GM18873 (cell line): ENCODE measurements at regions not wholly inside any gene's neighbourhood (a gene's known extent, or its start where the extent isn't known, plus 50 kb on each side); places are given as distances from the start of the nearest gene placed in this dataset.
"Not testable (repeated sequence)": the region's sequence is repeated elsewhere in the genome, so short reads cannot be mapped to it uniquely, and the experiment has no call there.

ENCODE experiments used
- ATAC-seq: cut with Tn5 transposase; IDR thresholded peaks from one replicate; pipeline ENCODE4 v1.9.1; 2021; ENCODE audit warnings: mild to moderate bottlenecking, moderate library complexity, moderate number of reproducible peaks; ENCODE audit not compliant: unreplicated experiment, low FRiP score

DNA sequence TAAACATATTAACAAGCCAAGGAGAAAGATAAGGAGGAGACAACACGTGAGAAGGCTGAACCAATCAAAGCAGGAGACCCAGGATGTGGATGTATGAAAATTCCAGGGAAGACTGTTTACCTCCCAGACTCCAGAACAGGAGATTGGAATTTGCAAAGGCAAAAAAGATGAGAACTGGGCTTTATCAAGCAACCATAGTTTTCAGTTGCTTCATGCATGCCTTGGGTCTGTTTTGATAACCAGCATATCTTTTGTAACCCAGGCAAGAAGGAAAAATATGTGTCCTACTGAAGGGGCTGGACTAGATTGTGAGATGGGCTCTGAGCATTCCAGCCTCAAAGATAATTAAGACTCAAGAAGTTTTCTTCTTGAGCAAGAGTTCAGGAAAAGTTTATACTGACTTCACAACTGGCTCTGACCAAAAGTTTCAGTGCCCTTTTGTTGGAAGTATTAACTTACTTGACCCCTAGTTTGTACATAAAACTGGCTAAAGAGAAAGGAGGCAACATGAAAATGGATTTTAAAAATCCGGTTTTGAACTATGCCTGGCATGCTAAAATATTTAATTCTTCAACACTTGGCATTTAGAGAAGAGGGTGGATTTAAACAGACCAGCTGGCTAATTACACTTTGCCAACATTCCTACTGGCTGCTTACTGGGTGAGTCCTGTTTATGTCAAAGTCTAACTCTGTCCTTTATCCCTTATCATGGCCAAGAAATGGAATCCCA is 79.3 kb upstream of the CD28 start:
- no peak for ATAC-seq

DNA sequence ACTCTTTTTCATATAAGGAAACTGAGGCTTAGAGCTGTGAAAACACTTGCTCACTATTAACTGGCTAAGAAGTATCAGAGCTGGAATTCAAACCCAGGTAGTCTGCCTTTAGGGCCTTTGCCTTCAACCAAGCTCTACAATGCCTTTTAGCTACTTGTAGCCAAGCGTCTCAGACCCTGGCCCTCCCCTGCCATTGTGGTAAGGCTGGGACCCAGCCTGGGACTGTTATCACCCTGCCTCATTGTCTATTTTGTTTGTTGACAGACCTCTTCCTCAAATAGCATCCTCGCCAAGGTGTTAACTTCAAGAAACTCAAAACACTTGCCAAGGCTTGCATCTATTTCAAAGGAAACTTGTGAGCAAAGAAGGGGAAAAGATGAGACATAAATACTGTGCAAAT is 76.7 kb upstream of the CD28 start:
- no peak for ATAC-seq

DNA sequence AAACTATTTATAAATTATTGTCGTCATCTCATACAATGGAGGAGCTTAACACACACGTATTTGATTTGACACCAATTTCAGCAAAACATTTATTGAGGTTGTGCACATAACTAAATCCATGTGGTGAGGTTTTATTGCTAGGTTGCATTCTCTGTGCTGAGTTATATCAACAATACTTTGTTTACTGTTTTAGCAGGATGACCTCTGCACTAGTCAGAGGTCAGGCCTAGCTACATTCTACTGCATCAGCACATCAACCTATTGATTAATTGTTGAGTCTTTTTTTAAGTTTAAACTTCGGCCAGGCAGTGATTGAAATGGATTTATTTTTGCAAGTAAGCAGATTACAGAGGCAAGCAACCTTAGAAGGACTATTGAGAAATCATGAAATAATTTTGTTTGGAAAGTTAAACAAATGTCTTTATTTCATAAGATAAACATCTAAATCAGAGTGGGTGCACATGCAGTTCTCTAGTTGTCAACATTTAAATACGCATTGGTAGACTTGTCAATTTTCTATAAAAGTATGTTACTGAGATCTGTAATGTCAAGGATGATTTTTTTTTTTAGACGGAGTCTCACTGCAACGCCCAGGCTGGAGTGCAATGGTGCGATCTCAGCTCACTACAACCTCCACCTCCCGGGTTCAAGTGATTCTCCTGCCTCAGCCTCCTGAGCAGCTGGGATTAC is 75.2 kb upstream of the CD28 start:
- ATAC-seq = no peak

DNA sequence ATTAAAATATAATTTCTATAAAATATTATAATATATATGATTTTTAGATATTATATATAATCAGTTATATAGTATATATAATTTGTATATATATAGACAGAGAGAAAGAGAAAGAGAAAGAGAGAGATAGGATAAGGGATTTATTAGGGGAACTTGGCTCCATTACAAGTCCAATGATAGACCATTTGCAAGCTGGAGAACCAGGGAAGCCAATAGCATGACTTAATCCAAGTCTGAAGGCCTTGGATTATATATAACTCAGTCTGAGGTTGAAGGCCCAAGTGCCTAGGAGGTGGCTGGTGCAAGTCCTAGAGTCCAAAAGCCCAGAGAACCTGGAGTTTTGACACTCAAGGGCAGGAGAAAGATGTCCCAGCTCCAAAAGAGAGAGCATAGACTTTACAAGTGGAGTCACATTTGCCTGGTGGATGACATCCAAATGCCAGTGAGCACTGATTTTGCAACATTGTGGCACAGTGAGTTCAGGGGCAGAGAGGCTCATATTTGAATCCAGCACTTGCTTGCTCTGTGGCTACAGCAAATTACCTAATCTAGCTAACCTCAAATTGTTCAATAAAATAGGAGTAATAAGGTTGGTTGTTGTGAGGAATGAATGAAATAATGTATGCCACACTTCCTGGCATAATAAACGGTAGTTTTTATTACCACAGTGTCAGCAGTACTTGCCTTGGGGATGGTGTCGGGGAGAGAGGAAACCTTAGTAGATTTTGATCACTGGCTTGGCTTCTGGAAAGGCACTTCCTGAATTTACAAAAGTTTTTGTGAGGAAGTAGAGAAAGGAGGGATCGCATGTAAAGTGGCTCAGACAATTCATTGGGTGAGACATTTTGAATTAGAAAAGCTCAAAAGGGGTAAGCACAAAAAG is 69.6 kb upstream of the CD28 start:
- no peak for ATAC-seq

- ATAC-seq = no peak
Measured at GRCh38 chr2:203637471-203638167, 68.8 kb upstream of the CD28 start.

GRCh38 chr2:203641865-203642264 is 64.6 kb upstream of the CD28 start:
- ATAC-seq = not testable (repeated sequence)

DNA sequence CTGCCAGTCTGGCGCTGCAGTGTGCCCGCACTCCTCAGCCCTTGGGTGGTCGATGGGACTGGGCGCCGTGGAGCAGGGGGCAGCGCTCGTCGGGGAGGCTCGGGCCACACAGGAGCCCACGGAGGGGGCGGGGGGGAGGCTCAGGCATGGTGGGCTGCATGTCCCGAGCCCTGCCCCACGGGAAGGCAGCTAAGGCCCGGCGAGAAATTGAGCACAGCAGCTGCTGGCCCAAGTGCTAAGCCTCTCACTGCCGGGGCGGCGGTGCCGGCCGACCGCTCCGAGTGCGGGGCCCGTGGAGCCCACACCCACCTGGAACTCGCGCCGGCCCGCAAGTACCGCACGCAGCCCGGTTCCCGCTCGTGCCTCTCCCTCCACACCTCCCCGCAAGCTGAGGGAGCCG is 63.6 kb upstream of the CD28 start:
- not testable (repeated sequence) for ATAC-seq

DNA sequence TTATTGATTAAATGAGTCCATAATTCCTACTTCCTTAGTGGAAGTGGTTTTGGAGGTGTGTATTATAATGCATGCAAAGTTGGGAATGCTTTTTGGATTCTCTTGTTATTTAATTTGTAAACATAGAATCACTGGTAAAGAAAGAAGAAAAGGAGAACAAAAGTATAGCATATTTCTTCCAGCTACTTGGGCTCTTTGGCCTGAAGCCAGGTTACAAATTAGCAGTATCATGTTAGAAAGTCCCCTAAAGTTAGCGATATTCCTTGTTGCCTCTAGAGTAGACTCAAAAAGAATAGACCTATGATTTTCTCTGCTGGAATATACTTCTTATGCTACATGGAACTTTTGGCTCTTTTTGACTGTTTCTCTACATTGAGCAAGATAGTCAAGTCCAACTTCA is 60.6 kb upstream of the CD28 start:
- ATAC-seq = no peak

DNA sequence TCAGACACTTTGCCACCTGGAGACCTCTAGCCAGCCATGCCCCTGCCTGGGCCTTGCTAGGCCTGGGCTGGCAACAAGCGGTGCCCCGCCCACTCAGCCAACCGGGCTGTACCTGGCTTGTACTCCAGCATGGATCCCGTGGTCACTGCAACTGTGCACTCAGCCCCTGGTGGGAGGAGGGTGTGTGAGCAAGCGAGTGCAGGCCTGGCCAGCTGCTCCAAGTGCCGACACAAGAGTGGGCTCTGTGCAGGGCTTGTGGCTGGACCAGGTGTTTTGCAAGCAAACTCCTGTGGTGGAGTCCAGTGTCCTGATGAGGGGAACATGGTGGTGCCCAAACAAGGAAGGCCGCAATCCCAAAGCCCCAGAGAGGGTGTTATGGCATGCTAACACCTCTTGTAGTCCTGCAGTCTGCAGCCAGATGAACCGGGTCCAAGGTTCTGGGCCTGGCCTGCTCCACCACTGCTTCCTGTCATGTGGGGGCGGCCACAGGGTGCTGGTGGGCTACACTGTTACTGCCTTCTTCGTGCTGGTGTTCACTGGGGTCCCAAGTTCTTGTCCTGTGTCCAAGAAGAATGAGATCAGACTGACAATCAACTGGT is 60.1 kb upstream of the CD28 start:
- ATAC-seq = no peak

- no peak for ATAC-seq
Measured at GRCh38 chr2:203646961-203647360, 59.5 kb upstream of the CD28 start.

DNA sequence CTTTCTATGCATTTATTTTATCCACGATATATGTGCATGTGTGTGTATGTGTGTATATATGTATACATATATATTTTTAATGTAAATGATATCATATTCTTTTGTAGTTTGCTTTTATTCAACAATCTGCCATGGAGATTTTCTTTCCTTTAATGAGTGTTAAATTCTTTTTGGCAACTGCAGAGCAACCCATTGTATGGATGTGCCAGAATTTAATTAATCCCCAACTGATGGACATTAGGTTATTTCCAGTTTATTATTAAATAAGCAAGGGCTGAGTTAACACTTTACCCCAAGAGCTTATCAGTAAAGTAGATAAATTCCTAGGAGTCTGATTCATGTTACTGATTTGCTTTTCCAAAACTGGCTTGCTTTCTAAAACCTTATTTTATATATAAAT is 58.9 kb upstream of the CD28 start:
- no peak for ATAC-seq

- no peak for ATAC-seq
Measured at GRCh38 chr2:203648273-203648672, 58.2 kb upstream of the CD28 start.

GRCh38 chr2:203649176-203649814 is 57.1 kb upstream of the CD28 start:
- ATAC-seq = no peak

- no peak for ATAC-seq
Measured at GRCh38 chr2:203650860-203651613, 55.4 kb upstream of the CD28 start.

DNA sequence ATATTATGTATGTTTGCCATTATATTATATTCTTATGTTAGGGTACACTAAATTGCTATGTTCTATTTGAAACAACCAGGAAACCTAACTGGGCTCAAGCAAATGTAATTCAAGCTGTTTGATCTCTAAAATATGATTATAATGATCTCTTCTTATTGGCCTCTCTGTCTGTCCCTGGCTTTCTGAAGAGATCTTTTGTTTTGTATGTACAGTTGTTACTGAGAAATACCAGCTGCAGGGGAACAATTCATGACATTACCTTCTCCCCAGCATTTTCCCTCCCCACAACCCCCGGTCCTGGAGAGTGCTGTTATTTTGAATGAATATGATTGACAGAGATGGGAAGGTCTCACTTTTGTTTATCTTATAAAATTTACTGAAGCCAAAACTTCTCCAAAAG is 54.8 kb upstream of the CD28 start:
- ATAC-seq = no peak

GRCh38 chr2:203654826-203655225 is 51.6 kb upstream of the CD28 start:
- no peak for ATAC-seq

DNA sequence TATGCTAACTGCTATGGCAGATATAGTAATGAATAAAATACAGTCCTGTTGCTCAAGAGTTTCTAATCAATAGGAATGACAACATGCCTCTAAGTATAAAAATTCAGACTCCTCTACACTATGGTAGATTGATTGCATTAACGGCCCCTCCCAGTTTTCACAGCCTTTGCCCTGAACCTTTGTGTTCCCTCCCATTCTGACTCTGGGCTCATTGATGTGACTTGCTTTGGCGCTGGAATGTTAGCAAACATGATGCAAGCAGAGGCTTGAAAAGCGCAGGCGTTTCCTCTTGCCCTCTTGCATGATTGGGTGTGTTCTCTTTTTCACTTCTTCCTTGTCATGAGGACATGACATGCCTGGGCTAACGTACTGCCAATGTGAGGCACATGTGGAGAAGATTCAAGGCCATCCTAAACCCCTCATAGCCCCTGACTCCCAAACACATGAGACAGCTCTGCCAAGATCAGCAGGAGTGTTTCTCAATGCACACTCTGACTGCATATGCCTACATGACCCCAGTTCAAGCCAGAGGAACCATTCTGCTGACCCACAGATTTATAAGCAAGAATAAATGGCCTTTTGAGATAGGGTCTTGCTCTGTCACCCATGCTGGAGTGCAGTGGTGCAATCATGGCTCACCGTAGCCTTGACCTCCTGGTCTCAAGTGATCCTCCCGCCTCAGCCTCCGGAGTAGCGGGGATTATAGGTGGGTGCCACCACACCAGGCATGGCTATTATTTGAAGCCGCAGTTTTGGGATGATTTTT is 49.7 kb upstream of the CD28 start:
- ATAC-seq = no peak
